ENCODE measurements at regions not wholly inside any gene's neighbourhood (a gene's known extent, or its start where the extent isn't known, plus 50 kb on each side); places are given as distances from the start of the nearest gene placed in this dataset.

GRCh38 chr1:29805122-29805895 lies 569.0 kb downstream of the PTPRU start:
- no peak overlapping the region for H3K27ac ChIP-seq (ENCODE audit: low read depth in 1 of 2, low read length in 2 of 2)
- no peak overlapping the region for H3K9ac ChIP-seq (ENCODE audit: low read depth in 1 of 2, low read length in 2 of 2)
- DNase-seq (ENCODE audit: low spot score) = peak; percentile 23
- H3K4me1 ChIP-seq (ENCODE audit: control insufficient read depth in 4 of 4, insufficient read depth in 4 of 4, low read length in 3 of 4) = no peaks in the 10 kb centered on the region
- H3K36me3 ChIP-seq (ENCODE audit: control insufficient read depth in 4 of 4, insufficient read depth in 3 of 4, low read depth in 1 of 4, low read length in 3 of 4) = no peaks in the 10 kb centered on the region
- WGBS = 68% methylated on average over 11 of the region's 11 CpGs
- no peaks in the 10 kb centered on the region for H3K9me3 ChIP-seq (ENCODE audit: control insufficient read depth in 4 of 4, low read length in 3 of 4)
- no peak overlapping the region for H3K4me3 ChIP-seq (ENCODE audit: low read depth in 1 of 3, low read length in 3 of 3)
- TF ChIP-seq ZBTB33 (IDR thresholded peaks at IDR 0.05) = no peak
- TF ChIP-seq RXRA (IDR thresholded peaks at IDR 0.05) = no peak
- no peak for TF ChIP-seq ATF3 (IDR thresholded peaks at IDR 0.05)
- TF ChIP-seq YY1 (IDR thresholded peaks at IDR 0.05) = no peak
- no peak for TF ChIP-seq MAX (IDR thresholded peaks at IDR 0.05)
- no peak for TF ChIP-seq EGR1 (IDR thresholded peaks at IDR 0.05; ENCODE audit: low read depth in 2 of 2)
- TF ChIP-seq CTCF (IDR thresholded peaks at IDR 0.05; ENCODE audit: low read depth, low read length, missing input control) = no peak
- TF ChIP-seq GABPA (IDR thresholded peaks at IDR 0.05 in 1 of 2, conservative IDR thresholded peaks at IDR 0.05 in 1 of 2) = no peak
- H3K27me3 ChIP-seq (ENCODE audit: control insufficient read depth in 4 of 4, insufficient read depth in 4 of 4, low read length in 3 of 4) = peaks cover 0 to 8% (median 0%) of the 10 kb centered on the region in 4 donors

- no peak overlapping the region for H3K4me3 ChIP-seq (ENCODE audit: low read depth in 1 of 3, low read length in 3 of 3)
- H3K36me3 ChIP-seq (ENCODE audit: control insufficient read depth in 4 of 4, insufficient read depth in 3 of 4, low read depth in 1 of 4, low read length in 3 of 4) = no peaks in the 10 kb centered on the region
- no peaks in the 10 kb centered on the region for H3K4me1 ChIP-seq (ENCODE audit: control insufficient read depth in 4 of 4, insufficient read depth in 4 of 4, low read length in 3 of 4)
- no peak overlapping the region for H3K9ac ChIP-seq (ENCODE audit: low read depth in 1 of 2, low read length in 2 of 2)
- DNase-seq (ENCODE audit: low spot score) = peak; percentile 9
- no peak overlapping the region for H3K27ac ChIP-seq (ENCODE audit: low read depth in 1 of 2, low read length in 2 of 2)
- H3K27me3 ChIP-seq (ENCODE audit: control insufficient read depth in 4 of 4, insufficient read depth in 4 of 4, low read length in 3 of 4) = peaks cover 0 to 6% (median 0%) of the 10 kb centered on the region in 4 donors
- no peaks in the 10 kb centered on the region for H3K9me3 ChIP-seq (ENCODE audit: control insufficient read depth in 4 of 4, low read length in 3 of 4)
- 72% methylated on average over 6 of the region's 6 CpGs for WGBS
- TF ChIP-seq JUND (IDR thresholded peaks at IDR 0.05) = no peak
- TF ChIP-seq ATF3 (IDR thresholded peaks at IDR 0.05) = no peak
- no peak for TF ChIP-seq CTCF (IDR thresholded peaks at IDR 0.05; ENCODE audit: low read depth, low read length, missing input control)
- TF ChIP-seq REST (IDR thresholded peaks at IDR 0.05) = no peak
- TF ChIP-seq FOXA1 (IDR thresholded peaks at IDR 0.05) = no peak
- no peak for TF ChIP-seq MAX (IDR thresholded peaks at IDR 0.05)
- no peak for TF ChIP-seq YY1 (IDR thresholded peaks at IDR 0.05)
- TF ChIP-seq SP1 (IDR thresholded peaks at IDR 0.05) = no peak
- TF ChIP-seq NR2F2 (IDR thresholded peaks at IDR 0.05) = no peak
- no peak for TF ChIP-seq HNF4A (conservative IDR thresholded peaks at IDR 0.05)
- no peak for TF ChIP-seq HNF4G (IDR thresholded peaks at IDR 0.05)
- TF ChIP-seq FOXA2 (IDR thresholded peaks at IDR 0.05) = no peak
- TF ChIP-seq EGR1 (IDR thresholded peaks at IDR 0.05; ENCODE audit: low read depth in 2 of 2) = no peak
- TF ChIP-seq ZBTB33 (IDR thresholded peaks at IDR 0.05) = no peak
These were observed 568.0 kb downstream of the PTPRU start for GRCh38 chr1:29804181-29804899.
